GM10266 (cell line): ENCODE measurements at regions not wholly inside any gene's neighbourhood (a gene's known extent, or its start where the extent isn't known, plus 50 kb on each side); places are given as distances from the start of the nearest gene placed in this dataset.

Experiments
- DNase-seq: peaks from one replicate; pipeline ENCODE4 v3.0.0; 2012; ENCODE audit errors: extremely low spot score
- CTCF ChIP-seq: IDR thresholded peaks from 2 replicates; pipeline ENCODE4 v1.5.1; 2012; ENCODE audit warnings: mild to moderate bottlenecking, low read depth; ENCODE audit not compliant: control insufficient read depth, insufficient read depth; ENCODE audit errors: missing control alignments

GRCh38 chr9:75715360-75715759, 175.1 kb upstream of the PCSK5 start:
- DNase-seq, result no peak
- no peak for TF ChIP-seq CTCF

- DNase-seq, result no peak
- TF ChIP-seq CTCF, result no peak
These were observed 171.8 kb upstream of the PCSK5 start for GRCh38 chr9:75718677-75719076.

- TF ChIP-seq CTCF, result no peak
These were observed 162.1 kb upstream of the PCSK5 start for GRCh38 chr9:75728391-75728790.

GRCh38 chr9:75734802-75735201, 155.7 kb upstream of the PCSK5 start:
- no peak for DNase-seq

More at GRCh38 chr9:75728391-75728790, 162.1 kb upstream of the PCSK5 start:
- DNase-seq, result no peak

GRCh38 chr9:75739884-75740611, 150.4 kb upstream of the PCSK5 start:
- TF ChIP-seq CTCF, result no peak
- no peak for DNase-seq

More at GRCh38 chr9:75734802-75735201, 155.7 kb upstream of the PCSK5 start:
- TF ChIP-seq CTCF, result no peak

GRCh38 chr9:75743855-75744254, 146.6 kb upstream of the PCSK5 start:
- DNase-seq, result no peak
- TF ChIP-seq CTCF, result no peak

GRCh38 chr9:75754080-75754479, 136.4 kb upstream of the PCSK5 start:
- DNase-seq, result no peak
- TF ChIP-seq CTCF, result no peak
